Mammary epithelial cell (primary cell): ENCODE measurements at regions not wholly inside any gene's neighbourhood (a gene's known extent, or its start where the extent isn't known, plus 50 kb on each side); places are given as distances from the start of the nearest gene placed in this dataset.

Experiments
- CTCF ChIP-seq, 2 donors: IDR thresholded peaks in 1 of 2; conservative IDR thresholded peaks in 1 of 2; 2 replicates each; pipeline ENCODE4 v1.5.1; 2011 to 2012; ENCODE audit warnings: inconsistent platforms in 2 of 2, low read length in 2 of 2, mild to moderate bottlenecking in 2 of 2, control low read depth in 1 of 2, low read depth in 1 of 2; ENCODE audit not compliant: insufficient read depth in 1 of 2; ENCODE audit errors: extremely low read depth in 1 of 2
- EZH2 ChIP-seq: IDR thresholded peaks from 2 replicates; pipeline ENCODE4 v1.6.1; 2012; ENCODE audit warnings: low read length, inconsistent platforms, borderline replicate concordance

- TF ChIP-seq CTCF (conservative IDR thresholded peaks at IDR 0.05 in 1 of 2, IDR thresholded peaks at IDR 0.05 in 1 of 2; ENCODE audit: extremely low read depth in 1 of 2, insufficient read depth in 1 of 2, low read depth in 1 of 2, low read length in 2 of 2) (no peak), EZH2 (no peak)
Observed at GRCh38 chr11:47904808-47905207, 56.7 kb upstream of the NUP160 start.
